MM.1S (cell line): ENCODE measurements at regions not wholly inside any gene's neighbourhood (a gene's known extent, or its start where the extent isn't known, plus 50 kb on each side); places are given as distances from the start of the nearest gene placed in this dataset.

Experiments used
- CTCF ChIP-seq: fragments of 300-600 bp; sonication (generic); IDR thresholded peaks from 2 replicates; pipeline ENCODE4 v1.5.1; 2016; ENCODE audit warnings: antibody characterized with exemption, low read length, mixed read lengths
- EZH2 ChIP-seq: fragments of 300-600 bp; sonication (generic); optimal IDR thresholded peaks from 2 replicates; pipeline ENCODE3; 2017; ENCODE audit warnings: low read depth, mild to moderate bottlenecking, antibody characterized with exemption, low read length, mixed read lengths

DNA sequence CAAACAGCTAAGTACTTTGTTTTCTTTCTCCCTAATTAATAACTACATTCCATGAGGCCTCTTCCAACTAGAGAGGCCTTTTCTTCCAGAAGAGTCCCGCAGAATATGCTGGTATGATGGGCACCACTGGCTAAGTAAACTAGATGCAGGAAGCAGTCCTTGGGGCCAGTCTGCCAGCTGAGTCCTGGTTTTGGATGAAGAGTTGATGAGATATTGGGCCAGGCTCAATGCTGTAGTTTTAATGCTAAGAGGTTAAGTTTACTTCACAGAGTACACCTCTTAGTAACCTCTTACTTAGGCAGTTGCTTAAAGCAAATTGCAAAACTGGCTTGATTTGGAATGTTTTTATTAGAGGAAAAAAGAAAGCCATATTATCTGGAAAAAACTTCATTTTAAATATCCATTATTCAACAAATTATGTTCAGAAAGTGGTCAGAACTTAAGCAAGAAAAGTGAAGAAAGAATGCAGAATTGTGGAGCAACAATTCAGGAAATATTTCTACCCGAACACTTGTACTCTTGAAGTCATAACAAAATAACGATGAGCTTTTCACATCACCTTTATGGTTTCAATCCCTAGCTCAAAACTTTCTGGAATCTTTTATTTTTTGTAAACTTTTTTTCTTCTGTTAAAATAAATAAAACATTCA is 178.4 kb upstream of the CDIN1 start:
- TF ChIP-seq CTCF (no peak), EZH2 (no peak)
